ENCODE measurements at regions not wholly inside any gene's neighbourhood (a gene's known extent, or its start where the extent isn't known, plus 50 kb on each side); places are given as distances from the start of the nearest gene placed in this dataset.

- DNase-seq (ENCODE audit: low spot score): no peak
Measured at GRCh38 chr14:38342803-38343202, 86.9 kb upstream of the CLEC14A start.

- DNase-seq (ENCODE audit: low spot score): no peak
Measured at GRCh38 chr14:38339696-38340095, 83.8 kb upstream of the CLEC14A start.

GRCh38 chr14:38336298-38336697, 80.4 kb upstream of the CLEC14A start:
- no peak for DNase-seq (ENCODE audit: low spot score)

GRCh38 chr14:38330275-38330674, 74.4 kb upstream of the CLEC14A start:
- no peak for DNase-seq (ENCODE audit: low spot score)

- DNase-seq (ENCODE audit: low spot score): no peak
Measured at GRCh38 chr14:38329246-38329645, 73.4 kb upstream of the CLEC14A start.

- DNase-seq (ENCODE audit: low spot score): no peak
Measured at GRCh38 chr14:38316922-38317321, 61.0 kb upstream of the CLEC14A start.

- DNase-seq (ENCODE audit: low spot score): no peak
Measured at GRCh38 chr14:38311655-38312054, 55.8 kb upstream of the CLEC14A start.

- no peak for DNase-seq (ENCODE audit: low spot score)
Measured at GRCh38 chr14:38310420-38310995, 54.6 kb upstream of the CLEC14A start.

- DNase-seq (ENCODE audit: low spot score): no peak
Measured at GRCh38 chr14:38309522-38310277, 53.8 kb upstream of the CLEC14A start.
